Glutamatergic neuron (in vitro differentiated cells): ENCODE measurements at regions not wholly inside any gene's neighbourhood (a gene's known extent, or its start where the extent isn't known, plus 50 kb on each side); places are given as distances from the start of the nearest gene placed in this dataset.

ENCODE experiments used
- DNase-seq: peaks from one replicate; pipeline ENCODE4 v3.0.0; 2022
- H3K27ac Mint-ChIP-seq: one replicate; pipeline ENCODE4 v1.8.0; 2020; ENCODE audit warnings: mild to moderate bottlenecking, mixed read lengths, inconsistent platforms; ENCODE audit not compliant: unreplicated experiment
- H3K27me3 Mint-ChIP-seq: one replicate; pipeline ENCODE4 v1.8.0; 2020; ENCODE audit warnings: mild to moderate bottlenecking, moderate library complexity, mixed read lengths, inconsistent platforms; ENCODE audit not compliant: unreplicated experiment
- H3K36me3 Mint-ChIP-seq: one replicate; pipeline ENCODE4 v1.8.0; 2020; ENCODE audit warnings: mild to moderate bottlenecking, mixed read lengths, inconsistent platforms; ENCODE audit not compliant: unreplicated experiment
- H3K4me1 Mint-ChIP-seq: one replicate; pipeline ENCODE4 v1.8.0; 2020; ENCODE audit warnings: mild to moderate bottlenecking, low read depth, mixed read lengths, inconsistent platforms; ENCODE audit not compliant: unreplicated experiment
- H3K4me3 Mint-ChIP-seq: one replicate; pipeline ENCODE4 v1.8.0; 2020; ENCODE audit warnings: mild to moderate bottlenecking, mixed read lengths, inconsistent platforms; ENCODE audit not compliant: unreplicated experiment
- H3K9me3 Mint-ChIP-seq: one replicate; pipeline ENCODE4 v1.8.0; 2020; ENCODE audit warnings: mild to moderate bottlenecking, moderate library complexity, mixed read lengths, inconsistent platforms; ENCODE audit not compliant: unreplicated experiment
- TF ChIP-seq, protein P1 (sequence below): fragments of 200-600 bp; sonication (generic); IDR thresholded peaks from one replicate; pipeline ENCODE4 v1.5.0; 2021; ENCODE audit not compliant: partially characterized antibody, unreplicated experiment

- no peak overlapping the region for H3K4me3 Mint-ChIP-seq
- H3K4me1 Mint-ChIP-seq: no peaks in the 10 kb centered on the region
- no peak for DNase-seq
- TF ChIP-seq, protein P1, sequence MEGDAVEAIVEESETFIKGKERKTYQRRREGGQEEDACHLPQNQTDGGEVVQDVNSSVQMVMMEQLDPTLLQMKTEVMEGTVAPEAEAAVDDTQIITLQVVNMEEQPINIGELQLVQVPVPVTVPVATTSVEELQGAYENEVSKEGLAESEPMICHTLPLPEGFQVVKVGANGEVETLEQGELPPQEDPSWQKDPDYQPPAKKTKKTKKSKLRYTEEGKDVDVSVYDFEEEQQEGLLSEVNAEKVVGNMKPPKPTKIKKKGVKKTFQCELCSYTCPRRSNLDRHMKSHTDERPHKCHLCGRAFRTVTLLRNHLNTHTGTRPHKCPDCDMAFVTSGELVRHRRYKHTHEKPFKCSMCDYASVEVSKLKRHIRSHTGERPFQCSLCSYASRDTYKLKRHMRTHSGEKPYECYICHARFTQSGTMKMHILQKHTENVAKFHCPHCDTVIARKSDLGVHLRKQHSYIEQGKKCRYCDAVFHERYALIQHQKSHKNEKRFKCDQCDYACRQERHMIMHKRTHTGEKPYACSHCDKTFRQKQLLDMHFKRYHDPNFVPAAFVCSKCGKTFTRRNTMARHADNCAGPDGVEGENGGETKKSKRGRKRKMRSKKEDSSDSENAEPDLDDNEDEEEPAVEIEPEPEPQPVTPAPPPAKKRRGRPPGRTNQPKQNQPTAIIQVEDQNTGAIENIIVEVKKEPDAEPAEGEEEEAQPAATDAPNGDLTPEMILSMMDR: no peak
- H3K36me3 Mint-ChIP-seq: peaks cover 9% of the 10 kb centered on the region
- H3K9me3 Mint-ChIP-seq: peaks cover 20% of the 10 kb centered on the region
- H3K27me3 Mint-ChIP-seq: no peaks in the 10 kb centered on the region
- no peak overlapping the region for H3K27ac Mint-ChIP-seq
Observed at GRCh38 chr22:48929276-48929790, 898.3 kb downstream of the BRD1 start.

- peaks cover 22% of the 10 kb centered on the region for H3K9me3 Mint-ChIP-seq
- DNase-seq: no peak
- peaks cover 9% of the 10 kb centered on the region for H3K36me3 Mint-ChIP-seq
- no peak overlapping the region for H3K4me3 Mint-ChIP-seq
- H3K27me3 Mint-ChIP-seq: no peaks in the 10 kb centered on the region
- H3K4me1 Mint-ChIP-seq: no peaks in the 10 kb centered on the region
- TF ChIP-seq, protein P1: no peak
- no peak overlapping the region for H3K27ac Mint-ChIP-seq
Observed at GRCh38 chr22:48927591-48927990, 900.1 kb downstream of the BRD1 start.

DNA sequence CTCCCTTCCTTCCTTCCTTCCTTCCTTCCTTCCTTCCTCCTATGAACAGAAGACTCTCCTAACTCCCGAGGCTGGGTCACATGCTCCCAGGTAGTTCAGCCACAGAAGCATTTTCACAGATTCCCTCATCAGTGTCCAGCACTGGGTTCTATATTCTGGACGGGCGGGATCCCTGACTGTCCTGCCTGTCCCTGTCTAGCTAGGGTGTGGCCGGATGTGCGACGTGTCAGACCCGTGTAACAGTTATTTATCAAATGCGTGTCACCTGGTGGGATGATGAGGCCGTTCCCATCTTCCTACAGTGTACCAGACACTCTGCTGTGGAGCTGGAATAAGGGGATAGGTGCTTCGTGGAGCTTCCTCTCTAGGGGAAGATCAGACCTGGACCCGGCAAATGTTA lies 901.0 kb downstream of the BRD1 start:
- DNase-seq: no peak

DNA sequence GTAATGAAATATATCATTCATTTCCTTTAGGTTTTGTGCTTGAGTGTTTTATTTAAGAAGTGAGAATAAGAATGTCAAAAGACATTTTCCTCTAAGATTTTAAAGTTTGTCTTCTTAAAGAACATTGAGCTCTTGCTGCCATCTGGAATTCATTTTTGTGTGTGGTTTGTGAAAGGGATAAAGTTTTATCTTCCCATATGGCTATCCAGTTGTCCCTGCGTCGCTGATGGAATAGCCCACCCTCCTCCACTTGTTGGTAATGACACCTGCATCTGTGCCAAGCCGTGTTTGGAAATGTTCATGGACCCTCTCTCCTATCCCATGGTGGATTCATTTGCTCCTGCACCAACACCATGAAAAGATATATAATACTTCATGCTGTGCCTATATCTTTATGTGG lies 901.5 kb downstream of the BRD1 start:
- no peak for DNase-seq
- H3K36me3 Mint-ChIP-seq: peaks cover 9% of the 10 kb centered on the region
- no peak overlapping the region for H3K4me3 Mint-ChIP-seq
- no peaks in the 10 kb centered on the region for H3K27me3 Mint-ChIP-seq
- H3K9me3 Mint-ChIP-seq: peaks cover 25% of the 10 kb centered on the region
- no peaks in the 10 kb centered on the region for H3K4me1 Mint-ChIP-seq
- TF ChIP-seq, protein P1: no peak
- H3K27ac Mint-ChIP-seq: no peak overlapping the region

More for the DNA sequence above, 901.0 kb downstream of the BRD1 start:
- H3K27ac Mint-ChIP-seq: no peak overlapping the region
- TF ChIP-seq, protein P1: no peak
- H3K4me1 Mint-ChIP-seq: no peaks in the 10 kb centered on the region
- H3K4me3 Mint-ChIP-seq: no peak overlapping the region
- H3K9me3 Mint-ChIP-seq: peaks cover 23% of the 10 kb centered on the region
- peaks cover 9% of the 10 kb centered on the region for H3K36me3 Mint-ChIP-seq
- no peaks in the 10 kb centered on the region for H3K27me3 Mint-ChIP-seq

GRCh38 chr22:48925450-48925849 lies 902.2 kb downstream of the BRD1 start:
- H3K27ac Mint-ChIP-seq: no peak overlapping the region
- H3K36me3 Mint-ChIP-seq: peaks cover 9% of the 10 kb centered on the region
- TF ChIP-seq, protein P1: no peak
- H3K27me3 Mint-ChIP-seq: no peaks in the 10 kb centered on the region
- H3K4me3 Mint-ChIP-seq: no peak overlapping the region
- peaks cover 26% of the 10 kb centered on the region for H3K9me3 Mint-ChIP-seq
- H3K4me1 Mint-ChIP-seq: no peaks in the 10 kb centered on the region
- no peak for DNase-seq
